Astrocyte (in vitro differentiated cells and primary cell): ENCODE measurements at regions not wholly inside any gene's neighbourhood (a gene's known extent, or its start where the extent isn't known, plus 50 kb on each side); places are given as distances from the start of the nearest gene placed in this dataset.

Experiments
- DNase-seq: peaks from one replicate; pipeline ENCODE4 v3.0.0-alpha.2; 2010; ENCODE audit warnings: low read depth
- FAIRE-seq: peaks from 2 replicates; lab custom pipeline; 2011; peaks lifted over from hg19 to GRCh38; lab: Jason Lieb, UNC
- H2AFZ ChIP-seq: 2 replicates; pipeline ENCODE4 v1.6.0; 2012; ENCODE audit warnings: low read depth, low read length, inconsistent platforms
- H3K27ac ChIP-seq: 2 replicates; pipeline ENCODE4 v1.5.1; 2011; ENCODE audit warnings: low read depth, low read length, inconsistent platforms
- H3K27me3 ChIP-seq: 2 replicates; pipeline ENCODE4 v1.6.0; 2011; ENCODE audit warnings: low read length, inconsistent platforms; ENCODE audit not compliant: insufficient read depth
- H3K36me3 ChIP-seq: 2 replicates; pipeline ENCODE4 v1.5.1; 2011; ENCODE audit warnings: low read length, inconsistent platforms; ENCODE audit not compliant: insufficient read depth
- H3K4me1 ChIP-seq: 2 replicates; pipeline ENCODE4 v1.5.1; 2011; ENCODE audit warnings: low read length, inconsistent platforms; ENCODE audit not compliant: insufficient read depth
- H3K4me2 ChIP-seq: 2 replicates; pipeline ENCODE4 v1.6.0; 2012; ENCODE audit warnings: low read length, inconsistent platforms
- H3K4me3 ChIP-seq: 2 replicates; pipeline ENCODE4 v1.5.1; 2011; ENCODE audit warnings: low read depth, mild to moderate bottlenecking, low read length, inconsistent platforms; ENCODE audit not compliant: insufficient read depth
- H3K79me2 ChIP-seq: 2 replicates; pipeline ENCODE4 v1.6.0; 2012; ENCODE audit warnings: mild to moderate bottlenecking, low read length, inconsistent platforms; ENCODE audit not compliant: insufficient read depth
- H3K9ac ChIP-seq: 2 replicates; pipeline ENCODE4 v1.6.0; 2012; ENCODE audit warnings: mild to moderate bottlenecking, low read length, inconsistent platforms
- H3K9me3 ChIP-seq: 2 replicates; pipeline ENCODE4 v1.5.1; 2012; ENCODE audit warnings: low read depth, mild to moderate bottlenecking, low read length, inconsistent platforms; ENCODE audit not compliant: insufficient read depth
- H4K20me1 ChIP-seq: 2 replicates; pipeline ENCODE4 v1.6.0; 2012; ENCODE audit warnings: low read length, inconsistent platforms; ENCODE audit not compliant: insufficient read depth
- H3K27ac Mint-ChIP-seq: one replicate; pipeline ENCODE4 v1.8.0; 2021; ENCODE audit warnings: mild to moderate bottlenecking, mixed read lengths; ENCODE audit not compliant: unreplicated experiment
- H3K27me3 Mint-ChIP-seq: one replicate; pipeline ENCODE4 v1.8.0; 2021; ENCODE audit warnings: low read depth, mixed read lengths; ENCODE audit not compliant: unreplicated experiment
- H3K36me3 Mint-ChIP-seq: one replicate; pipeline ENCODE4 v1.8.0; 2021; ENCODE audit warnings: low read depth, mixed read lengths; ENCODE audit not compliant: unreplicated experiment
- H3K4me1 Mint-ChIP-seq: one replicate; pipeline ENCODE4 v1.8.0; 2021; ENCODE audit warnings: low read depth, mixed read lengths; ENCODE audit not compliant: unreplicated experiment
- H3K4me3 Mint-ChIP-seq: one replicate; pipeline ENCODE4 v1.8.0; 2021; ENCODE audit warnings: mild to moderate bottlenecking, moderate library complexity, mixed read lengths; ENCODE audit not compliant: unreplicated experiment
- H3K9me3 Mint-ChIP-seq: one replicate; pipeline ENCODE4 v1.8.0; 2021; ENCODE audit warnings: mild to moderate bottlenecking, mixed read lengths; ENCODE audit not compliant: unreplicated experiment
- EZH2 ChIP-seq: IDR thresholded peaks from 2 replicates; pipeline ENCODE4 v1.6.1; 2012; ENCODE audit warnings: mild to moderate bottlenecking, low read length, inconsistent platforms; ENCODE audit not compliant: insufficient read depth
- TF ChIP-seq, protein P1 (sequence below): IDR thresholded peaks from 2 replicates; pipeline ENCODE4 v1.5.1; 2011; ENCODE audit warnings: low read depth, mild to moderate bottlenecking, inconsistent platforms, low read length, moderate library complexity; ENCODE audit not compliant: insufficient read depth

DNA sequence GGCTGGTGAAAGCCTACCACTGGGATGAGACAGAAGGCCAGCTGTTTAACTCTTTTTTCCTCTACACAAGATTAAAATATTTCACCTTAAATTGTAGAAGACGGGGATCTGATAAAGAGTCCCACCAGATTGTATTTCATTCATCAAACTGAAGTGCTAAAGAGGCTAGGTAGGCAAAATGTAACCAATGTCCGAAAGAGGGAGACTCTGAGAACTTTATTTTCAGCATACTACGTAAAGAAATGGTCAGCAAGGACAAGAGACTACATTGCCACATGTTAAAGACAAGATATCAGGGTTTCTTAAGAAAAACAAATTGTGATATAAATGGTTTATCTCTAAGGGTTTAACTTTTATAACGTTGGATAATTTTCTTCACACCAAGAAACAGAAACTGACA, 71.6 kb upstream of the INPP4B start:
- H3K27me3 ChIP-seq = no peaks in the 10 kb centered on the region
- Mint-ChIP-seq H3K4me3 (no peak overlapping the region), H3K4me1 (peaks cover 2% of the 10 kb centered on the region), H3K27me3 (no peaks in the 10 kb centered on the region), H3K9me3 (no peaks in the 10 kb centered on the region), H3K36me3 (no peaks in the 10 kb centered on the region), H3K27ac (no peak overlapping the region)
- H3K27ac ChIP-seq = no peak overlapping the region
- no peaks in the 10 kb centered on the region for H4K20me1 ChIP-seq
- no peaks in the 10 kb centered on the region for H3K9me3 ChIP-seq
- no peaks in the 10 kb centered on the region for H3K4me1 ChIP-seq
- H2AFZ ChIP-seq = no peak overlapping the region
- no peak for FAIRE-seq
- no peak overlapping the region for H3K4me2 ChIP-seq
- no peak for TF ChIP-seq EZH2
- TF ChIP-seq, protein P1, sequence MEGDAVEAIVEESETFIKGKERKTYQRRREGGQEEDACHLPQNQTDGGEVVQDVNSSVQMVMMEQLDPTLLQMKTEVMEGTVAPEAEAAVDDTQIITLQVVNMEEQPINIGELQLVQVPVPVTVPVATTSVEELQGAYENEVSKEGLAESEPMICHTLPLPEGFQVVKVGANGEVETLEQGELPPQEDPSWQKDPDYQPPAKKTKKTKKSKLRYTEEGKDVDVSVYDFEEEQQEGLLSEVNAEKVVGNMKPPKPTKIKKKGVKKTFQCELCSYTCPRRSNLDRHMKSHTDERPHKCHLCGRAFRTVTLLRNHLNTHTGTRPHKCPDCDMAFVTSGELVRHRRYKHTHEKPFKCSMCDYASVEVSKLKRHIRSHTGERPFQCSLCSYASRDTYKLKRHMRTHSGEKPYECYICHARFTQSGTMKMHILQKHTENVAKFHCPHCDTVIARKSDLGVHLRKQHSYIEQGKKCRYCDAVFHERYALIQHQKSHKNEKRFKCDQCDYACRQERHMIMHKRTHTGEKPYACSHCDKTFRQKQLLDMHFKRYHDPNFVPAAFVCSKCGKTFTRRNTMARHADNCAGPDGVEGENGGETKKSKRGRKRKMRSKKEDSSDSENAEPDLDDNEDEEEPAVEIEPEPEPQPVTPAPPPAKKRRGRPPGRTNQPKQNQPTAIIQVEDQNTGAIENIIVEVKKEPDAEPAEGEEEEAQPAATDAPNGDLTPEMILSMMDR = no peak
- H3K36me3 ChIP-seq = no peaks in the 10 kb centered on the region
- no peak for DNase-seq
- H3K9ac ChIP-seq = no peak overlapping the region
- no peaks in the 10 kb centered on the region for H3K79me2 ChIP-seq
- H3K4me3 ChIP-seq = no peak overlapping the region

DNA sequence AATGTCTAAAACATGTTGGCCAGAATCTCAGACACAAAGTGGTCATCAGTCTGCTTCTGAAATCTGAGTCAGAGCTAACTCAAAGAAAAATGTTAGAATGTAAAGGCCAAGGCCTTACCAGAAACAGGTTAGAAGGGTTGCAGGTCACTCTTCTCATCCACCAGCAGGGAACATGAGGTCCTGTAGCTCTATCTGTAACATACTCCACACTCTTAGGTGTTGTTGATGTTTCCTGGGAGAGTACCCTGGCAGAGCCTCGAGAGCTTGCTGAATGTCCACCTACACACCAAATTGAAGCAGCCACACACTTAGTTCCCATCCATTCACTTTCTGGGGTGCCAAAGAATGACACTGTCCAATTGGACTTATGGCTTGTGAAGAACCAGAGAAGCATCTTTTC, 76.6 kb upstream of the INPP4B start:
- Mint-ChIP-seq H3K4me1 (no peaks in the 10 kb centered on the region), H3K36me3 (no peaks in the 10 kb centered on the region), H3K27ac (no peak overlapping the region), H3K4me3 (no peak overlapping the region), H3K9me3 (no peaks in the 10 kb centered on the region), H3K27me3 (no peaks in the 10 kb centered on the region)
- Histone ChIP-seq H4K20me1 (no peaks in the 10 kb centered on the region), H3K9me3 (no peaks in the 10 kb centered on the region), H3K4me2 (no peak overlapping the region), H2AFZ (no peak overlapping the region), H3K9ac (no peak overlapping the region), H3K27me3 (no peaks in the 10 kb centered on the region), H3K36me3 (no peaks in the 10 kb centered on the region), H3K79me2 (no peaks in the 10 kb centered on the region), H3K4me1 (no peaks in the 10 kb centered on the region), H3K27ac (no peak overlapping the region), H3K4me3 (no peak overlapping the region)
- FAIRE-seq (no peak), DNase-seq (no peak)
- TF ChIP-seq, protein P1 = no peak
- no peak for TF ChIP-seq EZH2

DNA sequence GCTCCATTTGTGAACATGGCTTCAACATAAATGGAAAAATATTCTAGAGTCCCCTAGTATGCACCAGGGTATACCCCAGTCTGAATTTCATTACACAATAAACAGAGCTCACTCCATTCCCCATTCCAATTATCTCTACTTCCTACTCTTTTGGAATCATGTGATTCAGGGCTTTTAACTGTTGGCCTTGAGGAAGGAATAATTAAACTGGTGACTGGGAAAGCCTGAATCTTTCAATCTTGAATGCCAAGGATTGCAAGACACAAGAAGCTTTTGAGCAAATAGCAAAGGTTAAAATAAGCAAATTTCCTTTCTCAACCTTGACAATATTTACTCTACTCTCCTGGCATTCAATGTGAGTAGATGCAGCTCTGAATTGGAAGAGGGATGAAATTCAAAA, 77.5 kb upstream of the INPP4B start:
- Mint-ChIP-seq H3K36me3 (no peaks in the 10 kb centered on the region), H3K4me3 (no peak overlapping the region), H3K9me3 (no peaks in the 10 kb centered on the region), H3K4me1 (no peaks in the 10 kb centered on the region), H3K27me3 (no peaks in the 10 kb centered on the region), H3K27ac (no peak overlapping the region)
- no peak for DNase-seq
- Histone ChIP-seq H3K9ac (no peak overlapping the region), H3K4me3 (no peak overlapping the region), H3K4me1 (no peaks in the 10 kb centered on the region), H2AFZ (no peak overlapping the region), H3K9me3 (no peaks in the 10 kb centered on the region), H3K27me3 (no peaks in the 10 kb centered on the region), H3K4me2 (no peak overlapping the region), H4K20me1 (no peaks in the 10 kb centered on the region), H3K36me3 (no peaks in the 10 kb centered on the region), H3K79me2 (no peaks in the 10 kb centered on the region), H3K27ac (no peak overlapping the region)
- no peak for FAIRE-seq
- TF ChIP-seq EZH2 = no peak
- TF ChIP-seq, protein P1 = no peak
